IMR-90 (cell line): ENCODE measurements at regions not wholly inside any gene's neighbourhood (a gene's known extent, or its start where the extent isn't known, plus 50 kb on each side); places are given as distances from the start of the nearest gene placed in this dataset.

ENCODE experiments used
- ATAC-seq: fragments of 200-7000 bp; cut with Tn5 transposase; 2 replicates; pipeline ENCODE4 v1.9.1; 2020; ENCODE audit warnings: low read depth, mild to moderate bottlenecking, moderate library complexity
- BruUV-seq: library from RNA; stranded (reverse); fragments of 400-500 nt; replicated peaks from 2 replicates; lab custom pipeline; 2021; lab: Mats Ljungman, UMichigan
- CTCF ChIA-PET: fragments of 300-600 bp; formaldehyde crosslinking; extraction: SDS; loops from one replicate; lab custom pipeline; 2021; ENCODE audit warnings: antibody characterized with exemption; lab: Yijun Ruan, JAX
- POLR2A ChIA-PET: fragments of 300-600 bp; sonication (Branson Sonifier 250); formaldehyde crosslinking; loops from one replicate; lab custom pipeline; 2022; ENCODE audit warnings: antibody characterized with exemption; ENCODE audit not compliant: unreplicated experiment; lab: Charles Lee
- DNase-seq: peaks from one replicate; pipeline ENCODE4 v3.0.0; 2013
- H2AFZ ChIP-seq: replicated peaks from 2 replicates; pipeline ENCODE3; 2013; ENCODE audit warnings: low read length, mild to moderate bottlenecking; ENCODE audit not compliant: poor library complexity
- H2AK5ac ChIP-seq: 2 replicates; pipeline ENCODE4 v1.6.1; 2013; ENCODE audit warnings: low read depth, low read length, inconsistent platforms
- H2AK9ac ChIP-seq: replicated peaks from 2 replicates; pipeline ENCODE3; 2013; ENCODE audit warnings: mild to moderate bottlenecking, low read depth, low read length, moderate library complexity; ENCODE audit not compliant: poor library complexity
- H2BK120ac ChIP-seq: 2 replicates; pipeline ENCODE4 v1.6.1; 2013; ENCODE audit warnings: low read depth, low read length, inconsistent platforms
- H2BK15ac ChIP-seq: 3 replicates; pipeline ENCODE4 v1.6.1; 2013; ENCODE audit warnings: low read depth, low read length, inconsistent platforms
- H2BK20ac ChIP-seq: 2 replicates; pipeline ENCODE4 v1.6.1; 2013; ENCODE audit warnings: low read depth, mild to moderate bottlenecking, inconsistent platforms, low read length, moderate library complexity
- H2BK5ac ChIP-seq: 2 replicates; pipeline ENCODE4 v1.6.1; 2013; ENCODE audit warnings: mild to moderate bottlenecking, low read depth, low read length, inconsistent platforms; ENCODE audit not compliant: poor library complexity, severe bottlenecking
- H3K14ac ChIP-seq: replicated peaks from 2 replicates; pipeline ENCODE4 v1.6.1; 2013; ENCODE audit warnings: low read depth, low read length, inconsistent platforms
- H3K18ac ChIP-seq: 2 replicates; pipeline ENCODE4 v1.6.1; 2013; ENCODE audit warnings: low read depth, low read length, control low read depth
- H3K23ac ChIP-seq: 2 replicates; pipeline ENCODE4 v1.6.1; 2013; ENCODE audit warnings: low read depth, low read length, inconsistent platforms
- H3K27ac ChIP-seq: 2 replicates; pipeline ENCODE4 v1.5.1; 2013; ENCODE audit warnings: mild to moderate bottlenecking, control low read depth, low read length; ENCODE audit not compliant: insufficient read depth
- H3K27me3 ChIP-seq: 2 replicates; pipeline ENCODE4 v1.6.1; 2013; ENCODE audit warnings: low read length; ENCODE audit not compliant: control insufficient read depth, insufficient read depth
- H3K36me3 ChIP-seq: 2 replicates; pipeline ENCODE4 v1.6.1; 2013; ENCODE audit warnings: low read length, mixed read lengths; ENCODE audit not compliant: control insufficient read depth, insufficient read depth
- H3K4ac ChIP-seq: 2 replicates; pipeline ENCODE4 v1.6.1; 2013; ENCODE audit warnings: low read depth, low read length, inconsistent platforms
- H3K4me1 ChIP-seq: 2 replicates; pipeline ENCODE4 v1.6.1; 2013; ENCODE audit warnings: low read length, mixed read lengths; ENCODE audit not compliant: control insufficient read depth, insufficient read depth
- H3K4me2 ChIP-seq: 2 replicates; pipeline ENCODE4 v1.6.1; 2013; ENCODE audit warnings: low read depth, mild to moderate bottlenecking, control low read depth, low read length, moderate library complexity
- H3K4me3 ChIP-seq: 2 replicates; pipeline ENCODE4 v1.5.1; 2013; ENCODE audit warnings: low read depth, mild to moderate bottlenecking, control low read depth, low read length, moderate library complexity; ENCODE audit not compliant: insufficient read depth
- H3K56ac ChIP-seq: 2 replicates; pipeline ENCODE4 v1.6.1; 2013; ENCODE audit warnings: low read length, inconsistent platforms; ENCODE audit not compliant: insufficient read depth; ENCODE audit errors: extremely low read depth
- H3K79me1 ChIP-seq, 2 experiments: 2 replicates each; pipeline ENCODE4 v1.6.1; 2013; ENCODE audit warnings: low read length in 2 of 2, inconsistent platforms in 1 of 2, low read depth in 1 of 2
- H3K9ac ChIP-seq: 2 replicates; pipeline ENCODE4 v1.6.1; 2013; ENCODE audit warnings: low read depth, low read length, control low read depth
- H3K9me1 ChIP-seq: 2 replicates; pipeline ENCODE4 v1.6.1; 2013; ENCODE audit warnings: low read length, inconsistent platforms; ENCODE audit not compliant: insufficient read depth
- H3K9me3 ChIP-seq: 2 replicates; pipeline ENCODE4 v1.6.1; 2013; ENCODE audit warnings: low read length; ENCODE audit not compliant: control insufficient read depth, insufficient read depth
- H4K20me1 ChIP-seq: 2 replicates; pipeline ENCODE4 v1.6.1; 2013; ENCODE audit warnings: low read length, inconsistent platforms; ENCODE audit not compliant: insufficient read depth
- H4K5ac ChIP-seq: 2 replicates; pipeline ENCODE4 v1.6.1; 2013; ENCODE audit warnings: mild to moderate bottlenecking, low read depth, low read length, control low read depth
- H4K8ac ChIP-seq, 2 experiments: 2 replicates each; pipeline ENCODE4 v1.6.1; 2013; ENCODE audit warnings: low read depth in 2 of 2, low read length in 2 of 2, control low read depth in 1 of 2, inconsistent platforms in 1 of 2
- H4K91ac ChIP-seq: 2 replicates; pipeline ENCODE4 v1.6.1; 2013; ENCODE audit warnings: low read depth, low read length, inconsistent platforms; ENCODE audit not compliant: insufficient read depth
- SMC3 ChIP-seq: fragments of 150-350 bp; IDR thresholded peaks from 2 replicates; pipeline ENCODE4 v1.6.1; 2016; ENCODE audit warnings: low read depth, mild to moderate bottlenecking, antibody characterized with exemption, low read length, moderate library complexity
- WGBS, 2 experiments: methylation state at CpG; one replicate each; pipeline versions ENCODE4 v1.1.5 to v1.1.7; 2013; ENCODE audit warnings: missing lambda C conversion rate in 2 of 2; ENCODE audit not compliant: insufficient read length in 1 of 2; ENCODE audit errors: extremely low coverage in 2 of 2; 5-methylcytosine and 5-hydroxymethylcytosine counted together
- dilution Hi-C: fragments of 300-500 bp; cut with HindIII; formaldehyde crosslinking; loops from one replicate; pipeline ENCODE4 v1.14.3; 2018; ENCODE audit warnings: low sequenced_read_pairs; ENCODE audit not compliant: unreplicated experiment
- in situ Hi-C: fragments of 300-500 bp; cut with MboI; formaldehyde crosslinking; loops from 3 replicates; pipeline ENCODE4 v1.14.3; 2019; ENCODE audit warnings: low sequenced_read_pairs, inconsistent platforms, mixed read lengths
- intact Hi-C: fragments of 100-400 bp; cut with micrococcal nuclease; formaldehyde crosslinking; loops from 2 replicates; pipeline ENCODE4 v1.10.0; 2022

DNA sequence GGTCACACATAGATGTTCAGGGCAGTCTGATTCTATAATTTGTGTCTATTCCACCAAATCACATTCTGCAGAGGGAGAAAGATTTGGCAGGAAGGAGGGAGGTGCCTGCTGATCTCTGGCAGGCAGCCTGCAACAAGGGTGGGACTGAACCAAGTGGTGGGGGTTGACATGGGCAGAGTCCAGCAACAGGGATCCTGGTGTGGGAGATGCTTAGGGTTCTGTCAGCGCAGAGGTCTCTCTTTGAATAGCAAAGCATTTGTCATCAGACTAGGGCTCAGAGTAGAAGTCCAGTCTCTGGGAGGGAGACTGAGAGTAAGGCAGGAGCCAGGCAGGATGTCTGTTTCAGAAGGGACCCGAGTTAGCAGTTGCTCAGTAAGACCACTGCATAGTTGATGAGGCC lies 94.6 kb downstream of the UTP18 start:
- Histone ChIP-seq H4K20me1 (no peaks in the 10 kb centered on the region), H3K56ac (no peak overlapping the region), H2BK15ac (no peak overlapping the region), H4K5ac (no peak overlapping the region), H3K4me1 (no peaks in the 10 kb centered on the region), H3K9ac (no peak overlapping the region), H3K14ac (no peak overlapping the region), H3K4ac (no peak overlapping the region), H3K18ac (no peak overlapping the region), H2AK9ac (no peak overlapping the region), H4K8ac (no peak overlapping the region), H3K9me3 (no peaks in the 10 kb centered on the region), H4K91ac (no peak overlapping the region), H2BK120ac (no peak overlapping the region), H3K79me1 (no peaks in the 10 kb centered on the region), H2BK5ac (no peak overlapping the region), H2BK20ac (no peak overlapping the region), H3K9me1 (no peaks in the 10 kb centered on the region), H2AK5ac (no peak overlapping the region), H3K23ac (no peak overlapping the region), H3K36me3 (no peaks in the 10 kb centered on the region), H2AFZ (no peak overlapping the region), H3K27ac (no peak overlapping the region), H3K4me2 (no peak overlapping the region), H3K4me3 (no peak overlapping the region), H3K27me3 (no peaks in the 10 kb centered on the region; the same call in none of the 2 replicates)
- WGBS, 2 experiments: 0% methylated on average over 1 of the region's 2 CpGs; no CpG with 5 or more reads in 1 of the 2 experiments
- no peak for TF ChIP-seq SMC3
- POLR2A ChIA-PET: no interaction called here
- in situ Hi-C loops (no loop called here), intact Hi-C loops (no loop called here), dilution Hi-C loops (no loop called here)
- no peak for DNase-seq
- no TSS peak for BruUV-seq
- CTCF ChIA-PET: no interaction called here
- ATAC-seq: no peak
